SK-N-SH (cell line): ENCODE measurements at regions not wholly inside any gene's neighbourhood (a gene's known extent, or its start where the extent isn't known, plus 50 kb on each side); places are given as distances from the start of the nearest gene placed in this dataset.

Experiments
- EP300 ChIP-seq, 2 experiments: IDR thresholded peaks; 2 replicates each; pipeline versions ENCODE4 v1.4.0 to v1.6.1; 2012; ENCODE audit warnings: borderline replicate concordance in 1 of 2, low read depth in 1 of 2, low read length in 1 of 2
- FOXM1 ChIP-seq: IDR thresholded peaks from 2 replicates; pipeline ENCODE4 v1.4.0; 2012; ENCODE audit warnings: low read depth, mild to moderate bottlenecking
- POLR2AphosphoS5 ChIP-seq: IDR thresholded peaks from 2 replicates; pipeline ENCODE4 v1.6.1; 2012; ENCODE audit warnings: low read depth, low read length
- RAD21 ChIP-seq: IDR thresholded peaks from 2 replicates; pipeline ENCODE4 v1.6.1; 2012; ENCODE audit warnings: mild to moderate bottlenecking, low read length
- RCOR1 ChIP-seq: fragments of 150-350 bp; IDR thresholded peaks from 2 replicates; pipeline ENCODE4 v1.6.1; 2017; ENCODE audit warnings: antibody characterized with exemption, low read length
- RXRA ChIP-seq: IDR thresholded peaks from 2 replicates; pipeline ENCODE4 v1.4.0; 2012; ENCODE audit warnings: low read depth, mild to moderate bottlenecking, borderline replicate concordance
- SIN3A ChIP-seq: IDR thresholded peaks from 2 replicates; pipeline ENCODE4 v1.6.1; 2012; ENCODE audit warnings: low read depth, mild to moderate bottlenecking, low read length, moderate library complexity, borderline replicate concordance
- SMC3 ChIP-seq: IDR thresholded peaks from 2 replicates; pipeline ENCODE4 v1.6.1; 2012; ENCODE audit warnings: low read depth, low read length, improper control_type of control experiment
- TF ChIP-seq, protein P1 (sequence below): fragments of 200-600 bp; sonication (generic); IDR thresholded peaks from 2 replicates; pipeline ENCODE4 v1.6.1; 2017; ENCODE audit warnings: antibody characterized with exemption, mild to moderate bottlenecking, moderate library complexity

- TF ChIP-seq RAD21 = no peak
- TF ChIP-seq SMC3 = no peak
- TF ChIP-seq, protein P1, sequence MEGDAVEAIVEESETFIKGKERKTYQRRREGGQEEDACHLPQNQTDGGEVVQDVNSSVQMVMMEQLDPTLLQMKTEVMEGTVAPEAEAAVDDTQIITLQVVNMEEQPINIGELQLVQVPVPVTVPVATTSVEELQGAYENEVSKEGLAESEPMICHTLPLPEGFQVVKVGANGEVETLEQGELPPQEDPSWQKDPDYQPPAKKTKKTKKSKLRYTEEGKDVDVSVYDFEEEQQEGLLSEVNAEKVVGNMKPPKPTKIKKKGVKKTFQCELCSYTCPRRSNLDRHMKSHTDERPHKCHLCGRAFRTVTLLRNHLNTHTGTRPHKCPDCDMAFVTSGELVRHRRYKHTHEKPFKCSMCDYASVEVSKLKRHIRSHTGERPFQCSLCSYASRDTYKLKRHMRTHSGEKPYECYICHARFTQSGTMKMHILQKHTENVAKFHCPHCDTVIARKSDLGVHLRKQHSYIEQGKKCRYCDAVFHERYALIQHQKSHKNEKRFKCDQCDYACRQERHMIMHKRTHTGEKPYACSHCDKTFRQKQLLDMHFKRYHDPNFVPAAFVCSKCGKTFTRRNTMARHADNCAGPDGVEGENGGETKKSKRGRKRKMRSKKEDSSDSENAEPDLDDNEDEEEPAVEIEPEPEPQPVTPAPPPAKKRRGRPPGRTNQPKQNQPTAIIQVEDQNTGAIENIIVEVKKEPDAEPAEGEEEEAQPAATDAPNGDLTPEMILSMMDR = no peak
- no peak for TF ChIP-seq FOXM1
- no peak for TF ChIP-seq RXRA
- TF ChIP-seq SIN3A = no peak
- TF ChIP-seq RCOR1 = no peak
- no peak for TF ChIP-seq POLR2AphosphoS5
- no peak for TF ChIP-seq EP300 (IDR thresholded peaks at IDR 0.05; ENCODE audit: borderline replicate concordance in 1 of 2, low read depth in 1 of 2, low read length in 1 of 2)
Measured at GRCh38 chr13:47726394-47726793, 274.7 kb downstream of the SUCLA2 start.
